Right lobe of liver (tissue), 4 donors: ENCODE measurements at regions not wholly inside any gene's neighbourhood (a gene's known extent, or its start where the extent isn't known, plus 50 kb on each side); places are given as distances from the start of the nearest gene placed in this dataset.

Source experiments
- CTCF ChIP-seq, 4 donors: fragments of 200-600 bp in 3 of 4; fragments of 450-650 bp in 1 of 4; IDR thresholded peaks; one replicate each; pipeline versions ENCODE4 v1.5.1 to v1.8.0; 2016 to 2022; ENCODE audit warnings: antibody characterized with exemption in 4 of 4, mild to moderate bottlenecking in 2 of 4
- POLR2A ChIP-seq: fragments of 450-650 bp; IDR thresholded peaks from one replicate; pipeline ENCODE4 v1.6.1; 2017; ENCODE audit warnings: antibody characterized with exemption, mild to moderate bottlenecking
- donor health status: DM: no; HTN: no; CAD: no.
- donor health status: DM: no; HTN: no; CAD: no.
- donor health status: DM: no; HTN: yes; CAD: no.

GRCh38 chr18:51878724-51879123 lies 461.3 kb upstream of the DCC start:
- TF ChIP-seq CTCF (IDR thresholded peaks at IDR 0.05) (no peak), POLR2A (no peak)
